ENCODE measurements at regions not wholly inside any gene's neighbourhood (a gene's known extent, or its start where the extent isn't known, plus 50 kb on each side); places are given as distances from the start of the nearest gene placed in this dataset.
"Not testable (repeated sequence)": the region's sequence is repeated elsewhere in the genome, so short reads cannot be mapped to it uniquely, and the experiment has no call there.

DNA sequence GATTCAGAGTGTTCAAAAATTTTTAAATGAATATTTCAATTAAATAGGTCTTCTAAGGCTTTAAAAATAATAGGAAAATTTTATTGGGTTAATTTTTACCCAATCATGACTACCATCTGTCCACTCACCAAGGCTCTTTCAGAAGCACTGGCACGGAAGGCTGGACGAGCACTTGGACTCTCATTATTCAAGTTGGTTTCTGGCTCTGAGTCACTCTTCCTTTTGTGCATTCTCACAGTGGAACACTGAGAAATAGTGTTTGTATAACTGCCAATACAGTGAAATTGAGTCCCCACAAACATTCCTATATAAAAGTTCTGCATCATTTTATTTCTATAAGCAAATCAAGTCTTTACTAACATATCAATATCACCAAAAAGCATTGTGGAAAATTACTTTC, 1149.0 kb downstream of the EFNA5 start:
- intact Hi-C loops (cut with DNase I), result no loop called here
- ATAC-seq (ENCODE audit: poor library complexity), result peak; percentile 61
- DNase-seq, result no peak

DNA sequence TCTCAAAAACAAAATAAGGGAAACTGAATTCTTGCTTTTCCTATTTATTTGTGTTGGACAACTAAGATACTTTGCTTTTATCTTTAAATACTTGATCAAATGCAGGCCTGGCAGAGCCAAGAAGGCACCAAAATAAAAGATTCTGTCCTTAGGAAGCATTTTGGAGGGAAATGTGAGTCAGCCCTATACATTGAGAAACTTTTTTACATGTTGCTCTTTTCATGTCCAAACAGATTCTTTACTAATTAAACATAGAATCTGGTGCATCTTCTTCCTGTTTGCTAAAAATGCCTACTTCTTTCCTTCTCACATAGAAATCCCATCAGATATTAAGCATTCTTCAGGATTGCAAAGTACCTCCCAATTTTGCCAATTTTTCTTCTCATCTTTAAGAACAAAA, 1160.4 kb downstream of the EFNA5 start:
- DNase-seq, result no peak
- no peak for ATAC-seq (ENCODE audit: poor library complexity)
- intact Hi-C loops (cut with DNase I), result no loop called here

DNA sequence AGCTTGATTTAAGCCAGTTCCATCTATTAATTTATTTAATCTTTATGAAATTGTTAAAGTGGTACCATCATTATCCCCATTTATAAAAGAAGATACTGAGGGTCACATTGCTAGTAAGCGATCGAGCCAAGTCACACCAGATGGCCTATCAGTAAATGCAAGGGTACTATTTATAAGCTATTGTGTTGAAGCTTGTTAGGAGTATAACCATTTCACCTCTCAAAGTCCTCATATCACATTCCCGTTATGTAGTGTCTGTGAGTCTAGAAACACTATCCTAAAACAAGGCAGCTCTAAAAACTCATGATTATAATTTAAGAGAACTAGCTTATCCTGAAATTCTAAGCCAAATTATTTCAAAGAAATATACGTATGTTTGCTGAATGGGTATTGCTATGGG, 1161.8 kb downstream of the EFNA5 start:
- ATAC-seq (ENCODE audit: poor library complexity), result peak; percentile 97
- DNase-seq, result no peak
- intact Hi-C loops (cut with DNase I), result no loop called here

DNA sequence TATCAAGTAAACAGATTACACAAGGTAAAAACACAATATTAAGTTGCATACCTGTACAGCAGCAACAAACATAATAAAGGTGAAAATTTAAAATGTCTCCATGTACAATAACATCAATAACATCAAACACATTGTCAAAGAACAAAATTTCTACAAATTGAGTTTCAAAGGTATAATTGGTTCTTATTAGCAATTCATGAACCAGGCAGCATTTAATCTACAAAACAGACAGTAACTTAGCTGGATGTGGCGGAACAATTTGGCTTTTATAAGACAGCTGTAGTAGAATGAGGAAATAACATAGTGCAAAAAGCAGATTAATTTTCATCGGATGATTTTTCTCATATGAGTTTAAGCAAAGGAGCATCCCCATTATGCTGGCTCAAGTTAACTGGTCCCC, 1176.8 kb downstream of the EFNA5 start:
- ATAC-seq (ENCODE audit: poor library complexity), result no peak
- intact Hi-C loops (cut with DNase I), result no loop called here
- no peak for DNase-seq

DNA sequence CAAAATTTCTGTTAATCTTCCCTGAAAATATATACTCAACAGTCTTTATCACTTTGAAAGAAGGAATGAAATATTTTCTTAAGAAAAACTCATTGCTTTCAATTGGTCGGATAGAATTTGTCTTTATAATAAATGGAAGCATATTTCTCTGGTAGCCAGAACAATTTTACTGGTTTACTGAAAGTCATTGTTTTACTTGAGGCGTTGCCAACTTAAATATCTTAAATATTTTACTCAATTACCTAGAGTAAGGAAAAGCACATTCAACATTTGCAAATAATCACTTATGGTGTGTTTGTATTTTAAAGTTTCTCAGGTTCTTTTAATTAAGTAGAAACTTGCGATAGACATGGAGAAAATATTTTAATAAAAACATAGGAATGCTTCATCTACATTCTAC, 1181.7 kb downstream of the EFNA5 start:
- no peak for DNase-seq
- intact Hi-C loops (cut with DNase I), result no loop called here
- no peak for ATAC-seq (ENCODE audit: poor library complexity)

GRCh38 chr5:106488407-106488806, 1182.3 kb downstream of the EFNA5 start:
- no peak for DNase-seq
- no peak for ATAC-seq (ENCODE audit: poor library complexity)
- intact Hi-C loops (cut with DNase I), result no loop called here

DNA sequence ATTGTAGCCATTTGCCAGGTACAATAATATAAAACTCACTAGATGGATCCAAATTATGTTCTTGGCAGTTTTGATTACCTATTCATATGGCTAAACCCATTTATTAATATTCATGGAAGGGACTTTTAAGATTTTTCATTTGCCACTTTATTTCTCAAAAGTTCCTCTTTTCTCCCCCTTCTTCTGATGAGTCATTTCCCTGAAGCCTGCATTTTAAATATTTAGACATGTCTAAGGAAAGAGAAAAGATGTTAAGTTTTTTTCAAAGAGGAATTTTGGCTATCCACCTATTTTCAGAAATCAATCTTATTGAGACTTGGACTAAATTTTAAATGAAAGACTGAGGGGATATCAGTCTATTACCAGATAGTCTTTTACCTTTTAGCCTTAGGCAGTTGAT, 1189.4 kb downstream of the EFNA5 start:
- no peak for ATAC-seq (ENCODE audit: poor library complexity)
- intact Hi-C loops (cut with DNase I), result no loop called here

DNA sequence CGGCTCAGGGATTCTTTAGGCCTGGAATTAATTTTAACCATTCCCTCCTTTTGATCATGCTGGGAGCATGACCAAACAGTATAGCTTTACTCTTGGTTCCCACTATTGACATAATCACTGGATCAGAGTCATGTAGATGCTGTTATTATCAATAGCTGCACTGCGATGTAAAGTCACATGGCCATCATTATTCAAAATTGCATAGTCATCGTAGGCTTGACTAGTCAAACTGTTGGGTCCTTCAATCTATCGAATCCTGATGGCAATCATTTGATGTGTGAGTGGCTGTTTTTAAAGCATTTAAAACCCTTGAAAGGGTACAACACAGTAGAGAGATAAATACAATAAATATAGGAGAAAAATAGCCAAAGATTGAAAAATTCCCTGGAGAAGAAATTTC, 1194.1 kb downstream of the EFNA5 start:
- DNase-seq (no peak), ATAC-seq (ENCODE audit: poor library complexity) (no peak)
- intact Hi-C loops (cut with DNase I), result no loop called here

More for the DNA sequence above, 1189.4 kb downstream of the EFNA5 start:
- no peak for DNase-seq

DNA sequence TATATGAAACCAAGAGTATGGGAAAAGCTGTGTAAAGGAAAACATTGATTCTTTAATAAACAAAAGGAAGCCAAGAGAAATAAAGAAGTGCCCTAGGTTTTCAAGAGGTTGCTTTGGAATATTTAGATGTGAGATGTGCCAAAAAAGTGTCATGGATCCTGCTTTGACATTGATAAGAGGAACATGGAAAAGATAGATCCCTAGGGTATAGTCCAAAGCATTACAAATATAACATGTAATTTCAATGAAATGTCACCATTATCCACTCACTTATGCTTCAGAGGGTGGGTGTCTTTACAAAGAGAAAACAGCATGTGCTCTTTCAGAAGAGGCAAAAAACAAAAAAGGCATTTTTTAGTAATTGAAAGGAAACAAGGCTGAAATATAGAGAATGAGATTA, 1196.7 kb downstream of the EFNA5 start:
- DNase-seq, result no peak
- no peak for ATAC-seq (ENCODE audit: poor library complexity)
- intact Hi-C loops (cut with DNase I), result no loop called here

DNA sequence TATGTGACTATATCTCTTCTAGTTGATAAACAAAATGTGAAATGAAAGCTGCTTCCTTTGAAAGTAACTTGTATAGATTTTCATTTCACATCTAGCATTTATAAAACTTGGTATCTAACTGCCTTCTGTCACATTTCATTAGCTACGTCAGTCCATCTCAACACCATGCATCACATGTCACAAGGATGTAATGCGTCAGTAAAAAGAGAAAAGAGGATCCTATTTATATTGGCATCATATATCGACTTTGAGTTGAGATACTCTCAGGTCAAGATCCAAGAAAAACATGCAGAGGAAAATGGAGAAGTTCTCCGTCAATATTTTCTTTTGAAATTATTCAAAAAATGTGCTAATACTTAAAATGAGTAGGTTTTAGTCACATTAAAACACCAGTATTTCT, 1211.2 kb downstream of the EFNA5 start:
- intact Hi-C loops (cut with DNase I), result no loop called here
- DNase-seq (no peak), ATAC-seq (ENCODE audit: poor library complexity) (no peak)

- ATAC-seq (ENCODE audit: poor library complexity) (no peak), DNase-seq (no peak)
- intact Hi-C loops (cut with DNase I), result no loop called here
These were observed 1215.9 kb downstream of the EFNA5 start for GRCh38 chr5:106454651-106455415.

DNA sequence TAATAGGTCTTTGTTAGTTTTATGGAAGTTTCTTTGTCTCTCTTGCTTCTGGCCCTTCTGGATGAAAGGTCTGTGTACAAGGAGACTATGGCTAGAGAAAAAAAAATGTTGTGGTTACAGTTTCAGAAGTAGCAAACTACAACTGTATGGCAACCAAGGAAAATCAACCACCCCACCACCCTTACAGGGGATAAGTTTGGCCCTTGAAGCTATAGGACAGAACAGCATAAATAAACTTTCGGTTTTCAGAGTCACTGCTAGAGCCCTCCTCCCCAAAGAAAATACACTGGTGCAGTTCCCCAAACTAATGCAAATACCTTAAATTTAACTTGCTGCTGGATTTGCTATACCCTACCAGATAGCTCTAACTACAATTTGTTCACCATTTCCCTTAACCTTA, 1216.7 kb downstream of the EFNA5 start:
- intact Hi-C loops (cut with DNase I), result no loop called here
- DNase-seq, result no peak
- no peak for ATAC-seq (ENCODE audit: poor library complexity)

DNA sequence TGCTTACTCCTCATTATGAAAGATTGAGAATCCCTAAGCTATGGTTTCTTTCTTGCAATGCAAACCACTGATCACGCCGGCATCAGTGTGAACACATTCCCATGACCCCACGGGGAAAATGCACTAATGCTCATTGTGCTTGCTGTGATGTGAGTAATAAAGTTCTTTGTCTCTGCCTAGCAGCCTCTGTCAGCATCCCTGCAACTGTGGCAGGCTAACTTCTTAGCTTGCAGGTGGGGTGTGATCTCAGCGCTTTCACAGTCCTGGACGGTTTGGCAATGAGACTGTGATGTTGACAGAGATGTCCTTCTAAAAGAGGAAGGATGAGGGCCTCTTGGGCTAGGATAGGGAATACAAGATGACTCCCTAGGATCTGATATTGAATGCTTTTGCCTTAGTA, 1218.7 kb downstream of the EFNA5 start:
- intact Hi-C loops (cut with DNase I), result no loop called here
- DNase-seq (no peak), ATAC-seq (ENCODE audit: poor library complexity) (no peak)

DNA sequence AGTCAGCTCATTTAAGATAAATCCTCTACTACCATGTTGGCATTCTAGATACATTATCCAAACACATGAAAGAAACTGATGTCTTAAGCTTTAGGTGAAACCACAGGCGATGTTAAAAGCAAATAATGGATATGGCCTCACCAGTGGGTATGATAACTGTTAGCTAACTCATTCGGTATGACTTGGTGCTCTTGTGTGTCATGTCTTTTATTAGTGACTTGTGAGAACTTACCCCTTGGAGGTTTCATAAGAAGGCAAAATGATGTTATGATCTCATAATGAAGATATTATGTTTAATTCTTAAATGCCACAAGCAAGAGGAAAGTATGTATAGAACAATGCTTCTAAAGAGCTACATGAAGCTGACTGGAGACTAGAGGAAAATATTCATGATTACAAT, 1227.0 kb downstream of the EFNA5 start:
- ATAC-seq (ENCODE audit: poor library complexity), result no peak
- no peak for DNase-seq
- intact Hi-C loops (cut with DNase I), result no loop called here

GRCh38 chr5:106435185-106435584, 1235.6 kb downstream of the EFNA5 start:
- intact Hi-C loops (cut with DNase I), result no loop called here
- ATAC-seq (ENCODE audit: poor library complexity), result no peak
- no peak for DNase-seq

- DNase-seq; ATAC-seq (ENCODE audit: poor library complexity); intact Hi-C loops (cut with DNase I): not testable (repeated sequence)
These were observed 1240.0 kb downstream of the EFNA5 start for GRCh38 chr5:106430733-106431132.

- ATAC-seq (ENCODE audit: poor library complexity), result no peak
- intact Hi-C loops (cut with DNase I), result no loop called here
These were observed 1247.4 kb downstream of the EFNA5 start for GRCh38 chr5:106423109-106423897.

DNA sequence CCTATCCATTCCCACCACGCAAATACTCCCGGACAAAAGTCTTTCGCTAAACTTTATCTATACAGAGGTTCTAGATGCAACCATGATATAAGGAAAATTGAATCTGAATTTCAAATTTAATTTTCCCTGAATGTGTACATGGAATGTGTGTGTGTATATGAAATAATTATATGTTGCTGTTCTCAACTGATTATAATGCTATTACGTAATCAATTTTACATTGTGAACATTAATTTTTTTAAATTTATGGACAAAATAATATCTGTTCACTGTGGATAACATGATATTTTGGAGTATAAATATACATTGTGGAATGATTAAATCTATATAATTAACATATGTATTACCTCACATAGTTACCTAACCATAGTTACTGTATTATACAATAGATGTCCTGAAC, 1250.6 kb downstream of the EFNA5 start:
- DNase-seq, result no peak
- ATAC-seq (ENCODE audit: poor library complexity), result no peak
- intact Hi-C loops (cut with DNase I), result no loop called here

More at GRCh38 chr5:106423109-106423897, 1247.4 kb downstream of the EFNA5 start:
- DNase-seq, result no peak

- no peak for DNase-seq
- no peak for ATAC-seq (ENCODE audit: poor library complexity)
These were observed 1252.5 kb downstream of the EFNA5 start for GRCh38 chr5:106418196-106418595.

DNA sequence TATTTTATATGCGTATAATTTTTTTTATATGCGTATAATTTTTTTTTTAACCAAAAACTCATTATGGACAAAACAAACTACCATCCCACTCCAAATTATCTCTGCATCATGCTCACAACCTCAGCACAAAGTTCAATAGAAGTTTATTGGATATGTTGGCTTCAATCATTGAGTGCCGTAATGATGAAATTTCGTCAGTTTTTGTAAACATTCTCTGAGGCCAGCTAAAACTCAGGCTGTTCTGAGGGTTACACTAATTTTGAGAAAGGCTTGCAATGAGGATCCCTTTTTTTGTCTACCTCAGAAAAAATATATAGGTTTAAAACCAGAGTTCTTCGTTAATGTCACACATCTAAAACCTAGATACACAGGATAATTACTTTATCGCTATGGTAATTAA, 1253.2 kb downstream of the EFNA5 start:
- ATAC-seq (ENCODE audit: poor library complexity) (no peak), DNase-seq (no peak)
- intact Hi-C loops (cut with DNase I), result no loop called here

More at GRCh38 chr5:106418196-106418595, 1252.5 kb downstream of the EFNA5 start:
- intact Hi-C loops (cut with DNase I), result no loop called here

Data from Right ventricle myocardium superior (tissue), 1 donor.